Right lung (tissue), 2 donors: ENCODE measurements at regions not wholly inside any gene's neighbourhood (a gene's known extent, or its start where the extent isn't known, plus 50 kb on each side); places are given as distances from the start of the nearest gene placed in this dataset.
A peak's percentile ranks its signal among the peaks of the same experiment; 100 is the strongest.

Experiments used
- DNase-seq, 2 donors: peaks; one replicate each; pipeline ENCODE4 v3.0.0-alpha.2; 2013

DNA sequence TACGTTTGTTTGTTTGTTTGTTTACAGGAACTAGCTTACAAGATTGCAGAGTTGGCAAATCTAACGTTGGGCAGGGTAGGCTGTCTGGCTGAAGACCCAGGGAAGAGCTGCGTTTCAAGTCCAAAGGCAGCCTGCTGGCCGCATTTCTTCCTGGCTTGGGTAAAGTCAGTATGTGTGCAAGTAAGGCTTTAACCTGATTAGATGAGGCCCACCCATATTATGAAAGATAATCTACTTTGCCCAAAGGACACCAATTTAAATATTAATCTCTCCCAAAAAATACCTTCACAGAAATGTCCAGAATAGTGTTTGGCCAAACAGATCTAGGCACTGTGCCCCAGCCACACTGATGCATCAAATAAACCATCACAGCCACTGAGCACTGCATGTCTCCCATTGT lies 228.9 kb upstream of the HABP2 start:
- no peak for DNase-seq

DNA sequence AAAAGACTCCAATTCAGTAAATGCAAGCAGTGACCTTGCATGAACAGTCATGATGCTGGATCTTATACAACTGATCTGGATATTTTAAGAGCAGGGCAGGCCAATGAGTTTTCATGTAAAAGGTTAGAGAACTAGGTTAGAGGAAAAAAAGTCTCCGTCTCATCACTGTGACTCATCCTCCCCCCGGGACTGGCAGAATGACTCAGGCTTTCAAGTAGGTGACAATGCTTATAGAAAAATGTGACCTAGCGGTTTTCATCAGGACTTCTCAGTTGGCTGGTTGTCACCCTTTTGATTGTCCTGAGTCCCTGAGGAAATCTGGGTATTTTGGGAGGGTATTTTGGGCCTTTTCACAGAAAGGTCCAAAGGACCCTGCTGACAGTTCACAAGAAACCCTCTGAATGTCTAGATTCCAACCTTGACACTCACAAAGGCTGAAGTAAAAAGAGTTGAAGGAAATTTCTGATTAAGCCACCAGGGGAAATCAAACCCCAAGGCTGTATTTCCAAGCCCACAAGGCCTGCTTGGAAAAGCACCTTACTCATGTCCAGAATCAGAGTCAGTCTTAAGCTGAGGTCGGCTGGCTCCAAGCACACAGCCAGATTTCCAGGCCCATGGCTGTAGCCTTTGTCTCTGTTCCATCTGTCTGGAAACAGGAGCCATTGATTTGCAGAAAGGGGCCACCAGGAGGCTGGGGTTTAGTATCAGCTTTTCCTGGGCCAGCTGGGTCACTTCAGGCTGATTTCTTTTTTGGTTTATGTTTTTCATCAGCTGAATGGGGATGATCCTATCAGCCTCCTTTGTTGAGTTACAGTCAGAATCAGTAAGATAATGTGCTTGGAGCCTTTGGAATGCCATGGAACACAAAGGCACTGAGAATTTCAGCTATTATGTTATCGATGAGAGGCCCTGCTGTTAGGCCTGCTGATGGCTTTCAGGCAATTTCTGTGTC lies 226.4 kb upstream of the HABP2 start:
- DNase-seq: no peak

DNA sequence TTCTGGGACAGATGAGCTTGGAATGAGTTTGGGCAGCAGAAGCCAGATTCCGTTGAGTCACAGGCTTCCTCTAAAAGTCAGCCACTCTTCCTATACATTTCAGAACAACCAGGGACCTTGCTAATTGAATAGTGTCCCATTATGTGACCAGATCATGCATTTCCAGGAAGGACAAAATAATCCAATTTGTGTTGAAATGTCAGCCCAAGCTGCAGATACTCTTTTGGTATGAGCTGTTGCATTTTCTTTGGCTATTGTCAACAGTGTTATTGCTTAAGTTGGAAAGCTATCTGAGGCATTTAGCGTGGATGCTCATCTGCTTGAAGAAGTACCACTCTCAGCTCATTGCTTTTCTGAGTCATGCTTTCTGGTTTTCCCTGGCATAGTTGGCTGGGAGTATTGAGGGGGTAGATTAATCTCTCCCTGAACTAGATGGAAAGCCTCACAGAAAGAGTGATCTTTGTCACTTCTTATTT lies 223.7 kb upstream of the HABP2 start:
- DNase-seq: peak in 1 of 2 donors; percentile 23

DNA sequence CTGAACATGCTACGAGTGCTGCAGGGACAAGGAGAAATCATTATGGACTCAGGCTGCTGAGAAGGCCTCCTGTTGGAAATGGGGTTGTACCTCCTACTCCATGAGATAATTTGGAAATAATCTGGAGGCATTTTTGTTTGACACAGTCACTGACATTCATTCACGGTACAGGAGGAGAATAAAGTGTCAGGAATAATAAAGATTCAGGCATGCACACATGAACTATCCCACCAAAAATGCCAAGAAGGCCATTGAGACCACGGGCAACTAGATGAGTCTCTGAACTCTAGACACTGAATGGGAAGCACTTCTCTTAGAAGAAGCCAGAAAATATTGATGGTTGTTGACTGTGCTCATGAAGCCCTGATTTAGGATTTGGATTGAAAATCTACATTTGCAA lies 220.9 kb upstream of the HABP2 start:
- no peak for DNase-seq

DNA sequence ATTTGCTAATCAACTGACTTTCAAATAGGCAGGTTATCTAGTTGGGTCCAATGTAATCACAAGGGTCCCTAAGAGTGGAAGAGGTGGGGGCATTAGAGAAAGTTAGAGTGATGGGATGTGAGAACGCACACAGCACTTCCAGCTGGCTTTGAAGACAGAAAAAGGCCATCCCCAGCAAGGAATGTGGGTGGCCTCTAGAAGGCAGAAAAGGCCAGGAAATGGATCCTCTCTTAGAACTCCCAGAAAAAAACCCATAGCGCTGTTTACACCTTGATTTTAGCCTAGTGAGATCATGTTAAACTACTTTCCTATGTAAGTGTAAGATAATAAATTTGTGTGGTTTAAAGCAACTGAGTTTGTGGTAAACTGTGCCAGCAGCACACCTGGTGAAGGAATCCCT lies 219.5 kb upstream of the HABP2 start:
- DNase-seq: no peak

DNA sequence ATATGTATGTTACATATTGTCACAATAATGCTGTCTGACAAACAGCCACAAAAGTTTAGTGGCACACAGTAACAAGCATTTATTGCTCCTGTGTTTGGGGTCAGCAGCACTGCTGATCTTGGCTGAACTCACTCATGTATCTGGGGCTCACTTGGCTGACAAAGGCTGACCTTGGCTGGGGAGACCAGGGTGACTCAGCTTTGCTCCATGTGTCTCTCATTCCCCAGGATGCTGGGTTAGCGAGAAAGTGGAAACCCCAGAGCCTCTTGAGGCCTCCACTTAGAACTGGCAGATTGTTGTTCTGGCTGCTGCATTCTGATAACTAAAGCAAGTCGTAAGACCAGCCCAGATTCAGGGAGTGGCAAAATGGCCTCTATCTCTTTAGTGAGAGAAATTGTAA lies 217.3 kb upstream of the HABP2 start:
- no peak for DNase-seq

DNA sequence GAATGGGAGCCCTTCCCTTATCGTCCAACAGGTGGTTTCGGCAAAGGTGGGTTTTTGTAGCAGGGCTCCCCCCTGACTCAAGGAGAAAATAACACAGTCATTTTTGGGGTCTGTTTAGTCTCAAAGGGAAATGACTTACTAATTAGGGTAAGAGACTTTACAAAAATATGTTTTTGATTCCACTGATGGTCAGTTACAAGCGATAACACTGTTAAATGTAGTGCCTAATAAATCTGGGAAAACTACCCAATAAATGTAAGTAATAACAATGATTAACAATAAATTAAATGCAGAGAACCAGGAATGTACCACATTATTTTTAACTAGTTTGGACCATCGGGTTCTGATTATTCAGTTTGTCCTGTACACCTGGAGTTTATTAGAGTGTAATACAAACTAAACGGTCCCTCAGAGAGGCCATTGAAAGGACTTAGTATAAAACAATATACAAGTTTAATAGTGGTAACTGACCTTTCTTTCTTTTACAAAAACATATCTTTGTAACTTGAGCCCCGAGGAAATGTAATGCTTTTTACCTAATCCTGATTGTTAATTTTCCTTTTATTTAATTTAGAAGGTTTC lies 216.2 kb upstream of the HABP2 start:
- DNase-seq: no peak

DNA sequence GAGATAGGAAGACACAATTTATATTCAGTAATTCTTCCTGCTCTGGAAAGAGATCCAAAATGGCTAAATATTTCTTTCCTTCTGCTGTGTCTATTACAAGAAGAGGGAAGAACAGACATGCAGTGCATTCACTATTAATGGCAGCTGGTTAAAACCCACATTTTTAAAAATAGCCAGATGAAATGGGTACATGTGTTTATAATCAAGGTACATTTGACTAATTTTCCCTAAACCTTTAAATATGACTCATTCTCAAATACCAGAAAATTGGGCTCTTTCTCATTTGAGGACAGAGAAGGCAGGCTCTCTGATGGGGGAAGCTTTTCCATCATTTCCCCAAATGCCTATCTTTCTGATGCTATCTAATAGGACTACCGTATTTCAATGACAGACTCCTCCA lies 215.7 kb upstream of the HABP2 start:
- DNase-seq: no peak

DNA sequence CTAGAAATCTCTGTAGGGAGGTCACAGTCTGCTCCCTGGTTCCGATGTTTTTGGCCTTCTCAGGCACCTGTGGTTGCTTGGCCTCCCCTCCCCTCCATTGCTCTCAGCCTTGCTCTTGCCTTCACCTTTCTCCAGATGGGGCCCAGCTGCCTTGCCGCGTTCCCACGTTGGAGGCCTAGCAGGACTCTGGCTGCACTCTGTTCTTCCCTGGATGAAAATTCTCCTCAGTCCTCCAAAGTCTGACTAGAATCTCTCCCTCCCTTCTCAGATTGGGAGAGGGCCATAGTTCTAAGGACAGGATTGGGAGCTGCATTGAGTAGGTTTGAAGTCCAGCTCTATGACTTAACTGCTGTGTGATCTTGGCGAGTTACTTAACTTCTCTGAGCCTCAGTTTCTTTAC lies 213.7 kb upstream of the HABP2 start:
- no peak for DNase-seq

DNA sequence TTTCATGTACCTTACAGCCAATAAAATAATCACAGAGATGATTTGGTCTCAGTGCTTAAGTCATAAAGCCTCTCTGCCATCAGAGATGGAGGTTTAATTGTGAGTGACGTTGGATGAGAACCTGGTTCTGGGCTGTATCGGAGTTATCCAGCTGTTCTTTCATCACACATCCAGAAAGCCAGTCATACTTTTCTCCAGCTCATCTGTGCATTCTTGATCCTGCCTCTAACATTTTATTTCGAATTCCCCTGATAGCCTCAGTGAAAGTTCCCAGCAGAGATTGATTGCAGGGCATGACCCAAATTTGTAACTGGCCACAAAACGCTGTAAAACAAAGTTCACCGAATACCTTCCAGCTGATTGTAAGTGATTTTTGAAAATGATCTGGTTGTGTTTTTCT lies 212.6 kb upstream of the HABP2 start:
- DNase-seq: no peak

DNA sequence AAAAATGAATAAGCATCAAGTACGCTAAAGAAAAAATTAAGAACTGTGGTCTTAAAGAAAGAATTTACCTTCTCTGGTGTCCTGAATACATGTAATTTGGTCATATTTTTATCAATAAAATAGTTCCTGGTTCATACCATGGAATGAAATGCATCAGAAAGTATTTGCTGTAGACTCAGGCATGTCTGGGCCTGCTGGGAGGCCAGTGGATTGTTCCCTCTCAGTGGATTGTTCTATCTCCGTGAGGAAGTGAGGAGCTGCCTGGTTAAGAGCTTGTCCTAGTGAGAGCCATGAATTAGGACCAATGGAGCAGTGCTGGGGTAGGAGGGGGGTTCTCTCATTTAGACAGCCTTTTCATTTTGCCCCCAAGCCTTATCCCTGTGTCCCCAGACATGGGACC lies 211.7 kb upstream of the HABP2 start:
- no peak for DNase-seq

DNA sequence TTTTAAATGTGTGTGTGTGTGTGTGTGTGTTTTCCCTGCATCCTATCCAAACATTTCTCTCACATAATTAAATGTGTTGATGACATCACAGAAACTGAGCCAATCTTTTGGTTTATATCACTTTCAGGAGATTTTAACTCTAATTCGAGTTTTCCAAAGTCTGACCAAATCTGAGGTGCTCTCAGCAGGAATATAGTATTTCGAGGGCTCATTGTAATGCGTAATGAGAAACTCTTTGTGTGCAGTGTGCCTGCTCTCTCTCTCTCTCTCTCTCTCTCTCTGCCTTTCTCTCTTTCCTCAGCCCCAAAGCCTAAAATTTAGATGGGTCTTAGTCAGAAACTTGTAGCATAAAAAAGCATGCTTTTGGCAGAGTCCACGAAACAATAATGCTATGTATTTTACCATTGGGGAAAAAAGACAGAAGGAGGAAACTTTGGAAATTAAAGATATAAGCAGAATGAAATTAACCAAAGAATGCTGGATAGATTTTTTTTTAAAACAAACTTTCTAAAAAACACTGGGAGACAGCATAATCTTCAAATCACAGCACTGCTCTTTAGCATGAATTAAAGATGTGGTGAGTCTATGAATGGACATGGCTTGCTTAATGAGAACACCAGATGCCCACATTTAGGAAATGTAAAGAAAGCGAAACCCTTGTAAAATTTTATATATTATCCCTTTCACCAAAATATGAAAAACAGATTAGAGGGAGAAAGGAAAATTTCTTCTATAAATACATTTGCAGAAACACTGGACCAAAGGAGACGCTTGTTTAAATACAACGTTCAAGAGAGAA lies 206.8 kb upstream of the HABP2 start:
- peak; percentile 55 to 58 for DNase-seq

DNA sequence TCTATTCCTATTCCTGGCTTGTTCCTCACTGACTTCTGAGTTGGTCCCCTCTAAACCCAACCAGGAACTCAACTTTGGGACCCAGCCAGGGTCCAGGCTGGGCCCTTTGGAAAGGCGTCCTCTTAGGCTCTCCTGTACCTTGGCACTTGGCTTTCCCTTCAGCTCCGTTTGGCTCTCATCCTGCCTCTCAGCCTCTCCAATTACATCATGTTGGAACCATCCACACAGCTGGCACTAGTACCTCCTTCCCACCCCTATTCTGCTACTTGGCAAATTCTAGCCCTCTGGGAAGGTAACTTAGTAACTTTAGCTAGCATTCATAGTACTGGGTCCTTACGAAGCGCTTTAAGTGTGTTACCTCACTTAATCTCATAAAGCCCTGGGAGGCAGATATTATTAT lies 205.3 kb upstream of the HABP2 start:
- no peak for DNase-seq

DNA sequence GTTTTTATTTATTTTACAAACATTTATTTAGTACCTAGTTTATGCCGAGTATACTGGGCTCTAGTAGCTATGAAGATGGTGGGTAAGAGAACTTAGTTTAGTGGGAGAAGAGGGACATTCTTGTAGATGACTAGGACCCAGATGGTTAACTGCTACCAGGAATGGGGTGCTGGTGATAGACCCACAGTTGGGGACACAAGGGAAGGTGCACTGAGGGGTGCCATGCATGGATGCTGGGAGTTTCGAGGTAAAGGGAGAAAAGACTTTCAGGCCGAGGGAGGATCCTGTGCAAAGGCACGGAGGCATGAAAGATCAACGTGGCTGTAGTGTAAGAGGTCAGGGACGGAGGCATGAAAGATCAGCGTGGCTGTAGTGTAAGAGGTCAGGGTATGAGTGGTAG lies 204.2 kb upstream of the HABP2 start:
- DNase-seq: no peak

DNA sequence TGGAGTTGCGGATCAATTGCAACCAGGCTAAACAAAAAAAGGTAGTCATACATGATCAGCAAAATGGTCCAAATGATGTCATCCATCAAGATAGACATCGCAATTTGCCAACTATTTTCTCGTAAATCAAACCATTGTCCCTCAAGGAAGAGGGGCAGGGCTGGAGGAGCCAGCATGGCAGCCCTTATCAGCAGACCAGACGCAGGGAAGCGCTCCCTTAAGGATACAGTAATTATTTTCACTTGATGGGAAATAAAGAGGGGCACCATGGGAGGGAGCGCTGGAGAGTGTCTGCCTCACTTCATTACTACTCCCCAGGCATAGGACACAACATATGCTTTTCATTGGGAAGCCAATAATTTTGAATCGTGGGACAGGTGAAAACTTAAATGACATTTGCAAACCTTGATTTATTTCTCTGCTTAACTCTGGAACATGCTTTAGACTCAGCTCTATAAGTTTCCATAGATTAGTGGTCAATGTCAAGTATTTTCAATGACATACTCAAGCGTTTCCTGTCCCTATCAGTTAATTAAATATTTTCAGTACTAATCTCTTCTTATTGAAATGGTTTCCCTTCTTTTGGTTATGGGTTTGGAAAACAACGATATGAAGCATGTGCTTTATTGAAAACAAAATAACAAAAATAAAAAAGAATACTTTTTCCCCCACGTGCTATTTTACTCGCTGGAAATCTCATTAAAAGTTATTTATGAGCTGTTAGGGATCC lies 202.4 kb upstream of the HABP2 start:
- peak; percentile 36 to 37 for DNase-seq

DNA sequence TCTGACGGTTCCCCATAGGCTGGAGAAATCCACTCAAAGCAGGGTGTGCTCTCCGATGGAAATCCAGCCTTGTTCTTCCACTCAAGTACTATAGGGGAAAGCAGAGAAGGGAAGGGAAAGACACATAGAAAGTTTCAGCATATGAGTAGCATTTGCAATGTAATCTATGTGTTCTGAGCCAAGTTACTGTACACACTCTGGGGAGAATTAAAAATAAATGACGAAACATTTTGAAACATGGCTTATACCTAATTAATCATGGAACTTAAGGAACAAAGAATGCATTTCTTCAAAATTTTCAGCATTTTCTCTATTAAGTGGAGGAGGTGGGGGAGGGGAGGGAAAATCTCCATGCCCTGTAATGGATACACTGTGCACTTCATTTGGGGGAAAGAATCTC lies 198.1 kb upstream of the HABP2 start:
- DNase-seq: peak; percentile 60 to 67

DNA sequence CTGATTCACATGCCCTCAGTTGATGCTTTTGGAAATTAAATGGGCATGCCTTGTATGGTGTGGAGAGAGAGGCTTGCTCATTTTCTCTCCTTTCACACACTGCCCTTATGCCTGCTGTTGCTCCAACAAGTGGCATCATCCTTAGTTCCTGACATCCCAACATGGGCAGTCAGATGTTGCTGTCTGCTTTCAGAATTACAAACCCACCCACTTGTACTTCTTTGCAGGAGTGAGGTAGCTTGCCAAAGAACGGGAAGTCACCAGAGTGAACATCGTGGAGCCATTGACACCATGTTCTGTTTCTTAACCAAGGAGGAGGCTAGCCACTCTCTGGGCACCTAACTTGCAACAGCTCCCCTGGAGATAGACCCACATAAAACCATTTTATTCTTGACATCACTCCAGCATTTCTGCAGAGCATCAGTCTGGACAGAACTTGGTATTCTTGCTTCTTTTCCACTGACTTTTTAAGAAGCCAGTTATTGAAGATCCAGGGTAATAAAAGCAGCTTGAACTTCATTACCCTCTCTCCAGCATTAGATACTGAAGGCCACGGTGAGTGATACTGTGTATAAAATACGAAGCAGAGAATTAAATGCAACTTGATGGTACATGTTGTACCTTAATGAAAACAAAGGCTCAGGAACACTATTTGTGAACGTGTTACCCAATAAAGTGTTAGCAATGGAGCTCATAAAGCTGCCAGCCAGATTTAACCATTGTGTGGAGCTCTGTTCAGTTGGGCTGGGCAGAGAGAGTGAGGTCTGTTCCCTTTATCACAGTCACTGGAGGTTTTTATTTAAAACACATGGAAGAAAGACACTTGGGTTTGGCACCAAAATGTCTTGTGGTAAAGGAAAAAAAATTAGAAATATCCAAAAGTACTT lies 195.8 kb upstream of the HABP2 start:
- no peak for DNase-seq

DNA sequence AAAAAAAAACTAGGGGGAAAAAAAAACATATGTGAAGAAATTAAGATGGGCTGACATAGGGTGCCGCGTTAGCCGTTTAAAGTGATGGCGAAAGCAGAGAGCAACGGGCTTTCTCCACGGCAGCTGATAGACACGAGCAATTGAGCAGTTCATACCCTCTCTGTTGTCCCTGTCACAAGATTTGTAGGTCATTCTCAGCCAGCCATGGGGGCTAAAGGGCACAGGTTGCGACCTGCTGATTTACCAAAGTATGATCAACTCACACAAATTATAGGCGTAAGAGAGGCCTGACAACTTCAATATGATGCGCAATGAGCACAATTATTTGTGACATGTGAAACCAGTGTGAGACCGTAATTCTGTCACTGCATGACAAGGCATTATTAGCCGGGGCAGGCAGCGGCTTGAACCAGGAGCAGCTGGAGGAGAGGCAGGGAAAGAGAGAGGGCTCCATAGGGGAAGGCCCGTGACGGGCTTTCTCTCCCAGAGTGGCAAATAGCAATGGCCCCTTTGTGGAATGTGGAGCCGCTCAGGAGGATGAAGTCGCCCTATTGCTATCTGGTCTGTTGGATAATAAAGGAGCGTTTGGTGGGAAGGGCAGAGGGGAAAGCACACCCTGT lies 195.1 kb upstream of the HABP2 start:
- DNase-seq: no peak

DNA sequence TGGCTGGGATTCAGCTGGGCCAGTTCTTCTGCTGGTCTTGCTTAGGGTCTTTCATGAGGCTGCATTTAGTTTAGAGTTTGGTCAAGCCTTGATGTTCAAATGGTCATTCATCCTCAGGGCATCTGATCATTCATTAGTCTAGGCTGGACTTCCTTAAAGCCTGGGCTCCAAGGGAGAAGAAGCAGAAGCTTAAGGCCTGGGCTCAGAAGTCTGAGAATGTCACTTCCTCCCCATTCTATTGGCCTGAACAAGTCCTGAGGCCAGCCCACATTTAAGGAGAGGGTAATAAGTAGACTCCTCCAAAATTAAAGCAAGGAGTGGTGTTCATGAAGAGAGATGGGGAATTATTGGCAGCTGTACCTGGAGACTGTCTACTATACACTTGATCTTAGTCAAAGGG lies 193.2 kb upstream of the HABP2 start:
- DNase-seq: no peak

DNA sequence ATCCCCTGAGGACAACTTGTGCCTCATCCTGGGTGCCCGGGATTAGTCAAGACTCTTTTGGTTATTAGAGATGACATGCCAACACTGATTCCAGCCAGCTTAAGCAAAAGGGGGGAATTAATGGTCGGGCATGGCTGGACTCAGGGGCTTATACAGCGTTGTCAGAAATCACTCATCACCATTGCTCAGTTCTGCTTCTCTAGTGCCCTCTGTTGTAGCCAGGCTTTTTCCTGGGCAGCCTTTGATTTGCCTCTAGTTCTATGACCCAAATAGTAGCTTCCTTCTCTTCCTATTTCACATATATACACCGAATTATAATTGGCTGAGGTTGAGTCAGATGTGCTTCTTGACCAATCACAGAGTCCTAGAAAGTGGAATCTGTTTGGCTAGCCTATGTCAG lies 192.0 kb upstream of the HABP2 start:
- DNase-seq: no peak
